ENCODE measurements at regions not wholly inside any gene's neighbourhood (a gene's known extent, or its start where the extent isn't known, plus 50 kb on each side); places are given as distances from the start of the nearest gene placed in this dataset.

GRCh38 chr12:84793558-84794367, 118.8 kb downstream of the SLC6A15 start:
- Mint-ChIP-seq H3K36me3 (ENCODE audit: insufficient read depth) (no peaks in the 10 kb centered on the region), H3K4me1 (ENCODE audit: low read depth) (no peaks in the 10 kb centered on the region), H3K27ac (no peak overlapping the region), H3K27me3 (no peaks in the 10 kb centered on the region), H3K4me3 (ENCODE audit: low read depth) (no peak overlapping the region), H3K9me3 (ENCODE audit: low read depth) (no peaks in the 10 kb centered on the region)
- no peak for TF ChIP-seq CTCF (IDR thresholded peaks at IDR 0.05; ENCODE audit: unreplicated experiment)
- DNase-seq (ENCODE audit: low spot score, unreplicated experiment): no peak

GRCh38 chr12:84791444-84791843, 121.2 kb downstream of the SLC6A15 start:
- Mint-ChIP-seq H3K4me3 (ENCODE audit: low read depth) (no peak overlapping the region), H3K36me3 (ENCODE audit: insufficient read depth) (no peaks in the 10 kb centered on the region), H3K9me3 (ENCODE audit: low read depth) (no peaks in the 10 kb centered on the region), H3K4me1 (ENCODE audit: low read depth) (no peaks in the 10 kb centered on the region), H3K27ac (no peak overlapping the region), H3K27me3 (no peaks in the 10 kb centered on the region)
- DNase-seq (ENCODE audit: low spot score, unreplicated experiment): no peak
- TF ChIP-seq CTCF (IDR thresholded peaks at IDR 0.05; ENCODE audit: unreplicated experiment): no peak

- no peak for TF ChIP-seq CTCF (IDR thresholded peaks at IDR 0.05; ENCODE audit: unreplicated experiment)
- DNase-seq (ENCODE audit: low spot score, unreplicated experiment): no peak
- no peak overlapping the region for H3K27ac Mint-ChIP-seq
- H3K27me3 Mint-ChIP-seq: no peaks in the 10 kb centered on the region
- H3K4me3 Mint-ChIP-seq (ENCODE audit: low read depth): no peak overlapping the region
- H3K36me3 Mint-ChIP-seq (ENCODE audit: insufficient read depth): no peaks in the 10 kb centered on the region
- H3K9me3 Mint-ChIP-seq (ENCODE audit: low read depth): no peaks in the 10 kb centered on the region
- no peaks in the 10 kb centered on the region for H3K4me1 Mint-ChIP-seq (ENCODE audit: low read depth)
These were observed 123.4 kb downstream of the SLC6A15 start for GRCh38 chr12:84789184-84789583.

- H3K36me3 Mint-ChIP-seq (ENCODE audit: insufficient read depth): no peaks in the 10 kb centered on the region
- H3K27me3 Mint-ChIP-seq: no peaks in the 10 kb centered on the region
- no peaks in the 10 kb centered on the region for H3K9me3 Mint-ChIP-seq (ENCODE audit: low read depth)
- DNase-seq (ENCODE audit: low spot score, unreplicated experiment): no peak
- TF ChIP-seq CTCF (IDR thresholded peaks at IDR 0.05; ENCODE audit: unreplicated experiment): no peak
- no peak overlapping the region for H3K4me3 Mint-ChIP-seq (ENCODE audit: low read depth)
- no peaks in the 10 kb centered on the region for H3K4me1 Mint-ChIP-seq (ENCODE audit: low read depth)
- no peak overlapping the region for H3K27ac Mint-ChIP-seq
These were observed 125.3 kb downstream of the SLC6A15 start for GRCh38 chr12:84787253-84787652.

GRCh38 chr12:84786622-84787021, 126.0 kb downstream of the SLC6A15 start:
- H3K36me3 Mint-ChIP-seq (ENCODE audit: insufficient read depth): no peaks in the 10 kb centered on the region
- H3K4me3 Mint-ChIP-seq (ENCODE audit: low read depth): no peak overlapping the region
- H3K27me3 Mint-ChIP-seq: no peaks in the 10 kb centered on the region
- H3K9me3 Mint-ChIP-seq (ENCODE audit: low read depth): no peaks in the 10 kb centered on the region
- no peak for DNase-seq (ENCODE audit: low spot score, unreplicated experiment)
- no peak overlapping the region for H3K27ac Mint-ChIP-seq
- TF ChIP-seq CTCF (IDR thresholded peaks at IDR 0.05; ENCODE audit: unreplicated experiment): no peak
- no peaks in the 10 kb centered on the region for H3K4me1 Mint-ChIP-seq (ENCODE audit: low read depth)

Data from progenitor cell of endocrine pancreas (in vitro differentiated cells).